HCT116 (cell line): ENCODE measurements at regions not wholly inside any gene's neighbourhood (a gene's known extent, or its start where the extent isn't known, plus 50 kb on each side); places are given as distances from the start of the nearest gene placed in this dataset.

Source experiments
- ATAC-seq: fragments of 200-7000 bp; cut with Tn5 transposase; 2 replicates; pipeline ENCODE4 v1.9.1; 2020; ENCODE audit warnings: mild to moderate bottlenecking, moderate library complexity
- BruUV-seq: library from RNA; stranded (reverse); fragments of 400-500 nt; replicated peaks from 2 replicates; lab custom pipeline; 2021; lab: Mats Ljungman, UMichigan
- CTCF ChIA-PET: fragments of 300-600 bp; sonication (Branson Sonifier 250); formaldehyde crosslinking; loops from one replicate; lab custom pipeline; 2021; ENCODE audit warnings: antibody characterized with exemption; lab: Charles Lee
- POLR2A ChIA-PET: fragments of 300-600, 350-600 bp; sonication (Branson Sonifier 250); formaldehyde crosslinking; loops from one replicate; lab custom pipeline; 2021; ENCODE audit warnings: antibody characterized with exemption; lab: Charles Lee
- RAD21 ChIA-PET, 2 experiments: fragments of 300-600 bp; sonication (Branson Sonifier 250); formaldehyde crosslinking; loops; one replicate each; lab custom pipeline; 2023; ENCODE audit warnings: low total read pairs in 2 of 2; ENCODE audit not compliant: uncharacterized antibody in 2 of 2, unreplicated experiment in 2 of 2, low non-redundant PET in 1 of 2; lab: Charles Lee
- DNase-seq: peaks from one replicate; pipeline ENCODE4 v3.0.0-alpha.2; 2010; ENCODE audit warnings: low read depth, low spot score
- H2AFZ ChIP-seq: fragments of 200-600 bp; shearing (Covaris generic), sonication (generic); 2 replicates; pipeline ENCODE4 v1.6.1; 2017; ENCODE audit warnings: low read depth, mixed run types, mixed read lengths, antibody characterized with exemption, low read length; ENCODE audit not compliant: poor library complexity, severe bottlenecking
- H3K27ac ChIP-seq: 2 replicates; pipeline ENCODE4 v1.5.1; 2012; ENCODE audit warnings: low read depth, low read length
- H3K27me3 ChIP-seq: fragments of 200-600 bp; sonication (generic); 2 replicates; pipeline ENCODE4 v1.6.1; 2016; ENCODE audit warnings: mixed run types, low read length, mixed read lengths; ENCODE audit not compliant: insufficient read depth
- H3K36me3 ChIP-seq, 2 experiments: fragments of 200-500 bp in 1 of 2; fragments of 200-600 bp in 1 of 2; sonication (Bioruptor generic) in 1 of 2; sonication (generic) in 1 of 2; 2 replicates each; pipeline versions ENCODE4 v1.5.1 to v1.6.1; 2014 to 2016; ENCODE audit warnings: low read length in 2 of 2, inconsistent platforms in 1 of 2, mixed read lengths in 1 of 2, mixed run types in 1 of 2; ENCODE audit not compliant: insufficient read depth in 2 of 2, control insufficient read depth in 1 of 2
- H3K4me1 ChIP-seq, 2 experiments: fragments of 200-600 bp in 1 of 2; sonication (generic) in 1 of 2; 2 replicates each; pipeline versions ENCODE4 v1.5.1 to v1.6.1; 2012 to 2017; ENCODE audit warnings: low read length in 2 of 2, inconsistent platforms in 1 of 2, mild to moderate bottlenecking in 1 of 2, mixed read lengths in 1 of 2, mixed run types in 1 of 2, moderate library complexity in 1 of 2; ENCODE audit not compliant: insufficient read depth in 2 of 2, control insufficient read depth in 1 of 2
- H3K4me2 ChIP-seq: fragments of 200-600 bp; sonication (generic); 2 replicates; pipeline ENCODE4 v1.6.1; 2017; ENCODE audit warnings: mixed run types, low read length, mixed read lengths
- H3K4me3 ChIP-seq, 2 experiments: fragments of 200-600 bp in 1 of 2; sonication (generic) in 1 of 2; replicated peaks in 1 of 2; 2 replicates each; pipeline ENCODE4 v1.5.1; 2011 to 2016; ENCODE audit warnings: low read length in 2 of 2, control low read depth in 1 of 2, low read depth in 1 of 2, mild to moderate bottlenecking in 1 of 2, mixed read lengths in 1 of 2, mixed run types in 1 of 2
- H3K79me2 ChIP-seq: fragments of 200-600 bp; sonication (generic); 2 replicates; pipeline ENCODE4 v1.6.1; 2017; ENCODE audit warnings: mild to moderate bottlenecking, mixed run types, low read length, moderate library complexity, mixed read lengths; ENCODE audit not compliant: insufficient read depth
- H3K9ac ChIP-seq: fragments of 200-600 bp; sonication (generic); 2 replicates; pipeline ENCODE4 v1.6.1; 2016; ENCODE audit warnings: low read length, mixed read lengths
- H3K9me2 ChIP-seq: fragments of 200-600 bp; sonication (generic), shearing (Covaris generic); 2 replicates; pipeline ENCODE4 v1.6.1; 2017; ENCODE audit warnings: mixed run types, mild to moderate bottlenecking, moderate library complexity; ENCODE audit not compliant: insufficient read depth
- H3K9me3 ChIP-seq, 2 experiments: fragments of 200-500 bp in 1 of 2; fragments of 200-600 bp in 1 of 2; sonication (Bioruptor generic) in 1 of 2; sonication (generic) in 1 of 2; 2 replicates each; pipeline ENCODE4 v1.6.1; 2014 to 2017; ENCODE audit warnings: low read length in 2 of 2, mixed read lengths in 2 of 2, inconsistent platforms in 1 of 2, low read depth in 1 of 2, mild to moderate bottlenecking in 1 of 2, mixed run types in 1 of 2, moderate library complexity in 1 of 2; ENCODE audit not compliant: control insufficient read depth in 1 of 2, insufficient read depth in 1 of 2
- H4K20me1 ChIP-seq: fragments of 200-600 bp; sonication (generic), shearing (Covaris generic); 2 replicates; pipeline ENCODE4 v1.6.1; 2017; ENCODE audit warnings: mixed run types, mild to moderate bottlenecking, moderate library complexity; ENCODE audit not compliant: insufficient read depth
- ATF3 ChIP-seq: IDR thresholded peaks from 2 replicates; pipeline ENCODE4 v1.6.1; 2012
- CBX3 ChIP-seq: IDR thresholded peaks from 2 replicates; pipeline ENCODE4 v1.6.1; 2012; ENCODE audit warnings: low read depth
- CEBPB ChIP-seq: IDR thresholded peaks from 2 replicates; pipeline ENCODE4 v1.6.1; 2012; ENCODE audit warnings: low read depth
- ELF1 ChIP-seq: IDR thresholded peaks from 2 replicates; pipeline ENCODE4 v1.6.1; 2012; ENCODE audit warnings: low read depth, borderline replicate concordance
- EZH2 ChIP-seq: fragments of 200-600 bp; sonication (generic); IDR thresholded peaks from 2 replicates; pipeline ENCODE4 v1.6.1; 2017; ENCODE audit warnings: antibody characterized with exemption, mixed run types
- EZH2phosphoT487 ChIP-seq: fragments of 200-600 bp; IDR thresholded peaks from 2 replicates; pipeline ENCODE4 v1.6.1; 2018; ENCODE audit warnings: antibody characterized with exemption, borderline replicate concordance
- FOSL1 ChIP-seq: IDR thresholded peaks from 2 replicates; pipeline ENCODE4 v1.6.1; 2012; ENCODE audit warnings: low read depth
- JUND ChIP-seq: IDR thresholded peaks from 2 replicates; pipeline ENCODE4 v1.6.1; 2012
- RAD21 ChIP-seq: IDR thresholded peaks from 2 replicates; pipeline ENCODE4 v1.6.1; 2012; ENCODE audit warnings: low read depth, mild to moderate bottlenecking
- SIN3A ChIP-seq: IDR thresholded peaks from 2 replicates; pipeline ENCODE4 v1.6.1; 2012; ENCODE audit warnings: low read depth
- SP1 ChIP-seq: IDR thresholded peaks from 2 replicates; pipeline ENCODE4 v1.6.1; 2012; ENCODE audit warnings: low read depth
- SRF ChIP-seq: IDR thresholded peaks from 2 replicates; pipeline ENCODE4 v1.6.1; 2012; ENCODE audit warnings: low read depth
- TCF7L2 ChIP-seq: IDR thresholded peaks from 2 replicates; pipeline ENCODE4 v1.7.0; 2011; ENCODE audit warnings: borderline replicate concordance, inconsistent platforms; ENCODE audit not compliant: insufficient read depth, insufficient read length; ENCODE audit errors: extremely low read depth
- YY1 ChIP-seq: IDR thresholded peaks from 2 replicates; pipeline ENCODE4 v1.6.1; 2011; ENCODE audit warnings: low read length, low read depth, moderate library complexity, mild to moderate bottlenecking; ENCODE audit not compliant: insufficient replicate concordance; ENCODE audit errors: extremely low read depth
- ZFX ChIP-seq: fragments of 450-650 bp; IDR thresholded peaks from 2 replicates; pipeline ENCODE4 v1.6.1; 2017
- ZNF274 ChIP-seq: fragments of 200-500 bp; sonication (Bioruptor generic); IDR thresholded peaks from 2 replicates; pipeline ENCODE4 v1.6.1; 2014; ENCODE audit warnings: mild to moderate bottlenecking, low read depth, low read length, inconsistent platforms
- intact Hi-C: fragments of 100-400 bp; cut with micrococcal nuclease; formaldehyde crosslinking; loops from 2 replicates; pipeline ENCODE4 v1.10.0; 2022
- TF ChIP-seq, protein P1 (sequence below), 3 experiments: fragments of 200-600 bp in 1 of 3; sonication (generic) in 1 of 3; IDR thresholded peaks in 2 of 3; conservative IDR thresholded peaks in 1 of 3; 2 replicates each; pipeline ENCODE4 v1.5.1; 2012 to 2017; ENCODE audit warnings: low read depth in 2 of 3, low read length in 2 of 3, antibody characterized with exemption in 1 of 3, borderline replicate concordance in 1 of 3, control low read depth in 1 of 3, mild to moderate bottlenecking in 1 of 3, mixed read lengths in 1 of 3, mixed run types in 1 of 3, moderate library complexity in 1 of 3; ENCODE audit not compliant: insufficient read depth in 1 of 3
- TF ChIP-seq, protein P2 (sequence below): IDR thresholded peaks from 2 replicates; pipeline ENCODE4 v1.6.1; 2011; ENCODE audit warnings: mild to moderate bottlenecking, low read length, moderate library complexity; ENCODE audit not compliant: insufficient replicate concordance; ENCODE audit errors: extremely low read depth
- TF ChIP-seq, protein P3 (sequence below): IDR thresholded peaks from 2 replicates; pipeline ENCODE4 v1.6.1; 2012

DNA sequence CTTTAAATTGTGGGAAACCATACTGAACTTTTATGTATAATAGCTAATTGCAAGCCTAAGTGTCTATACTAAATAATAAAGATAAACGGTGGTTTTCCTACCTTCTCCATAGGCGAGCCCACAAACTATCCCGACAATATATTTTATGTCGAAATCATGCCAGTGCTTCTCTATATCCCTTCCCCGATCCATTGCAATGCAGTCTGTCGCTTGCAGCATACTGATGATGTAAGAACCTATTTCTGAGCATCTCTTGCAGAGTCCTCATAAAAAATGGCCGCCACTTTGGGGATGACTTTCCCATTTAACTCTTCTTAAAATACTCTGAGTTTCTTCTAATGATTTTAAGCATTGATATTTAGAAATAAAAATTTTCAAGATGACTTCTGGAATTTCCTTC is 58.1 kb upstream of the TLR3 start (continued):
- TF ChIP-seq, protein P1, sequence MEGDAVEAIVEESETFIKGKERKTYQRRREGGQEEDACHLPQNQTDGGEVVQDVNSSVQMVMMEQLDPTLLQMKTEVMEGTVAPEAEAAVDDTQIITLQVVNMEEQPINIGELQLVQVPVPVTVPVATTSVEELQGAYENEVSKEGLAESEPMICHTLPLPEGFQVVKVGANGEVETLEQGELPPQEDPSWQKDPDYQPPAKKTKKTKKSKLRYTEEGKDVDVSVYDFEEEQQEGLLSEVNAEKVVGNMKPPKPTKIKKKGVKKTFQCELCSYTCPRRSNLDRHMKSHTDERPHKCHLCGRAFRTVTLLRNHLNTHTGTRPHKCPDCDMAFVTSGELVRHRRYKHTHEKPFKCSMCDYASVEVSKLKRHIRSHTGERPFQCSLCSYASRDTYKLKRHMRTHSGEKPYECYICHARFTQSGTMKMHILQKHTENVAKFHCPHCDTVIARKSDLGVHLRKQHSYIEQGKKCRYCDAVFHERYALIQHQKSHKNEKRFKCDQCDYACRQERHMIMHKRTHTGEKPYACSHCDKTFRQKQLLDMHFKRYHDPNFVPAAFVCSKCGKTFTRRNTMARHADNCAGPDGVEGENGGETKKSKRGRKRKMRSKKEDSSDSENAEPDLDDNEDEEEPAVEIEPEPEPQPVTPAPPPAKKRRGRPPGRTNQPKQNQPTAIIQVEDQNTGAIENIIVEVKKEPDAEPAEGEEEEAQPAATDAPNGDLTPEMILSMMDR (IDR thresholded peaks at IDR 0.05 in 2 of 3, conservative IDR thresholded peaks at IDR 0.05 in 1 of 3; ENCODE audit: borderline replicate concordance in 1 of 3, insufficient read depth in 1 of 3, low read depth in 2 of 3, low read length in 2 of 3), result no peak
- TF ChIP-seq SP1 (no peak), ELF1 (no peak), ZNF274 (no peak), EZH2phosphoT487 (no peak), YY1 (no peak), FOSL1 (no peak)
- TF ChIP-seq, protein P2, sequence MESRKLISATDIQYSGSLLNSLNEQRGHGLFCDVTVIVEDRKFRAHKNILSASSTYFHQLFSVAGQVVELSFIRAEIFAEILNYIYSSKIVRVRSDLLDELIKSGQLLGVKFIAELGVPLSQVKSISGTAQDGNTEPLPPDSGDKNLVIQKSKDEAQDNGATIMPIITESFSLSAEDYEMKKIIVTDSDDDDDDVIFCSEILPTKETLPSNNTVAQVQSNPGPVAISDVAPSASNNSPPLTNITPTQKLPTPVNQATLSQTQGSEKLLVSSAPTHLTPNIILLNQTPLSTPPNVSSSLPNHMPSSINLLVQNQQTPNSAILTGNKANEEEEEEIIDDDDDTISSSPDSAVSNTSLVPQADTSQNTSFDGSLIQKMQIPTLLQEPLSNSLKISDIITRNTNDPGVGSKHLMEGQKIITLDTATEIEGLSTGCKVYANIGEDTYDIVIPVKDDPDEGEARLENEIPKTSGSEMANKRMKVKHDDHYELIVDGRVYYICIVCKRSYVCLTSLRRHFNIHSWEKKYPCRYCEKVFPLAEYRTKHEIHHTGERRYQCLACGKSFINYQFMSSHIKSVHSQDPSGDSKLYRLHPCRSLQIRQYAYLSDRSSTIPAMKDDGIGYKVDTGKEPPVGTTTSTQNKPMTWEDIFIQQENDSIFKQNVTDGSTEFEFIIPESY, result no peak
- TF ChIP-seq, all 23 proteins: peak for 0

DNA sequence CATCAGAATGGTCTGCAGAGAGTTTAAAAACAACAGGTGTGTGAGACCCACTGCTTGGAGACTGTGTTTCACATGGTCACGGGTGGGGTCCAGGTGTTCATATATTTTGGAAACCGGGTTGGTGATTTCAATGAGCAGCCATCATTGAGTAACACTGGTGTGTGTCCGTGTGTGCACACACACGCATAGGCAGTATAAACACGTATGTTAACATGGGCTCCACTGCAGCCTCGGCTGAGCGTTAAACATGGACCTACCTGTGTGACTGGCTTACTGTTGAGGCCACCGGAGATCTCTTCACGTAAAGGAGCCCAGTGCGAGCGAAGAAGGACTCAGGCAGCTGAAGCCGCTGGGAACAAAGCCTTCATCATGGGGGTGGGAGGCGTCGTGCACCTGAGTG is 56.9 kb upstream of the TLR3 start:
- Histone ChIP-seq H3K4me3 (no peak overlapping the region), H3K9ac (no peak overlapping the region), H3K4me2 (no peak overlapping the region), H3K27ac (no peak overlapping the region), H3K9me2 (no peaks in the 10 kb centered on the region), H3K79me2 (no peaks in the 10 kb centered on the region), H2AFZ (no peak overlapping the region), H3K36me3 (no peaks in the 10 kb centered on the region), H3K27me3 (no peaks in the 10 kb centered on the region), H4K20me1 (no peaks in the 10 kb centered on the region), H3K9me3 (no peaks in the 10 kb centered on the region), H3K4me1 (no peaks in the 10 kb centered on the region)
- RAD21 ChIA-PET, result no interaction called here
- ATAC-seq (no peak), DNase-seq (no peak)
- CTCF ChIA-PET, result no interaction called here
- POLR2A ChIA-PET, result no interaction called here
- no TSS peak for BruUV-seq
- intact Hi-C loops, result no loop called here
- TF ChIP-seq SRF (no peak), ZFX (no peak), SP1 (no peak), FOSL1 (no peak), CBX3 (no peak), EZH2 (no peak), JUND (no peak), CEBPB (no peak), SIN3A (no peak), ATF3 (no peak), TCF7L2 (no peak), RAD21 (no peak), ELF1 (no peak)
- TF ChIP-seq, protein P2, result no peak
- TF ChIP-seq, protein P3, sequence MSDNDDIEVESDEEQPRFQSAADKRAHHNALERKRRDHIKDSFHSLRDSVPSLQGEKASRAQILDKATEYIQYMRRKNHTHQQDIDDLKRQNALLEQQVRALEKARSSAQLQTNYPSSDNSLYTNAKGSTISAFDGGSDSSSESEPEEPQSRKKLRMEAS, result no peak
